HCT116 (cell line): ENCODE measurements at regions not wholly inside any gene's neighbourhood (a gene's known extent, or its start where the extent isn't known, plus 50 kb on each side); places are given as distances from the start of the nearest gene placed in this dataset.

Source experiments
- ATAC-seq: fragments of 200-7000 bp; cut with Tn5 transposase; 2 replicates; pipeline ENCODE4 v1.9.1; 2020; ENCODE audit warnings: mild to moderate bottlenecking, moderate library complexity
- BruUV-seq: library from RNA; stranded (reverse); fragments of 400-500 nt; replicated peaks from 2 replicates; lab custom pipeline; 2021; lab: Mats Ljungman, UMichigan
- CTCF ChIA-PET: fragments of 300-600 bp; sonication (Branson Sonifier 250); formaldehyde crosslinking; loops from one replicate; lab custom pipeline; 2021; ENCODE audit warnings: antibody characterized with exemption; lab: Charles Lee
- POLR2A ChIA-PET: fragments of 300-600, 350-600 bp; sonication (Branson Sonifier 250); formaldehyde crosslinking; loops from one replicate; lab custom pipeline; 2021; ENCODE audit warnings: antibody characterized with exemption; lab: Charles Lee
- RAD21 ChIA-PET, 2 experiments: fragments of 300-600 bp; sonication (Branson Sonifier 250); formaldehyde crosslinking; loops; one replicate each; lab custom pipeline; 2023; ENCODE audit warnings: low total read pairs in 2 of 2; ENCODE audit not compliant: uncharacterized antibody in 2 of 2, unreplicated experiment in 2 of 2, low non-redundant PET in 1 of 2; lab: Charles Lee
- DNase-seq: peaks from one replicate; pipeline ENCODE4 v3.0.0-alpha.2; 2010; ENCODE audit warnings: low read depth, low spot score
- H2AFZ ChIP-seq: fragments of 200-600 bp; shearing (Covaris generic), sonication (generic); 2 replicates; pipeline ENCODE4 v1.6.1; 2017; ENCODE audit warnings: low read depth, mixed run types, mixed read lengths, antibody characterized with exemption, low read length; ENCODE audit not compliant: poor library complexity, severe bottlenecking
- H3K27ac ChIP-seq: 2 replicates; pipeline ENCODE4 v1.5.1; 2012; ENCODE audit warnings: low read depth, low read length
- H3K27me3 ChIP-seq: fragments of 200-600 bp; sonication (generic); 2 replicates; pipeline ENCODE4 v1.6.1; 2016; ENCODE audit warnings: mixed run types, low read length, mixed read lengths; ENCODE audit not compliant: insufficient read depth
- H3K36me3 ChIP-seq, 2 experiments: fragments of 200-500 bp in 1 of 2; fragments of 200-600 bp in 1 of 2; sonication (Bioruptor generic) in 1 of 2; sonication (generic) in 1 of 2; 2 replicates each; pipeline versions ENCODE4 v1.5.1 to v1.6.1; 2014 to 2016; ENCODE audit warnings: low read length in 2 of 2, inconsistent platforms in 1 of 2, mixed read lengths in 1 of 2, mixed run types in 1 of 2; ENCODE audit not compliant: insufficient read depth in 2 of 2, control insufficient read depth in 1 of 2
- H3K4me1 ChIP-seq, 2 experiments: fragments of 200-600 bp in 1 of 2; sonication (generic) in 1 of 2; 2 replicates each; pipeline versions ENCODE4 v1.5.1 to v1.6.1; 2012 to 2017; ENCODE audit warnings: low read length in 2 of 2, inconsistent platforms in 1 of 2, mild to moderate bottlenecking in 1 of 2, mixed read lengths in 1 of 2, mixed run types in 1 of 2, moderate library complexity in 1 of 2; ENCODE audit not compliant: insufficient read depth in 2 of 2, control insufficient read depth in 1 of 2
- H3K4me2 ChIP-seq: fragments of 200-600 bp; sonication (generic); 2 replicates; pipeline ENCODE4 v1.6.1; 2017; ENCODE audit warnings: mixed run types, low read length, mixed read lengths
- H3K4me3 ChIP-seq, 2 experiments: fragments of 200-600 bp in 1 of 2; sonication (generic) in 1 of 2; replicated peaks in 1 of 2; 2 replicates each; pipeline ENCODE4 v1.5.1; 2011 to 2016; ENCODE audit warnings: low read length in 2 of 2, control low read depth in 1 of 2, low read depth in 1 of 2, mild to moderate bottlenecking in 1 of 2, mixed read lengths in 1 of 2, mixed run types in 1 of 2
- H3K79me2 ChIP-seq: fragments of 200-600 bp; sonication (generic); 2 replicates; pipeline ENCODE4 v1.6.1; 2017; ENCODE audit warnings: mild to moderate bottlenecking, mixed run types, low read length, moderate library complexity, mixed read lengths; ENCODE audit not compliant: insufficient read depth
- H3K9ac ChIP-seq: fragments of 200-600 bp; sonication (generic); 2 replicates; pipeline ENCODE4 v1.6.1; 2016; ENCODE audit warnings: low read length, mixed read lengths
- H3K9me2 ChIP-seq: fragments of 200-600 bp; sonication (generic), shearing (Covaris generic); 2 replicates; pipeline ENCODE4 v1.6.1; 2017; ENCODE audit warnings: mixed run types, mild to moderate bottlenecking, moderate library complexity; ENCODE audit not compliant: insufficient read depth
- H3K9me3 ChIP-seq, 2 experiments: fragments of 200-500 bp in 1 of 2; fragments of 200-600 bp in 1 of 2; sonication (Bioruptor generic) in 1 of 2; sonication (generic) in 1 of 2; 2 replicates each; pipeline ENCODE4 v1.6.1; 2014 to 2017; ENCODE audit warnings: low read length in 2 of 2, mixed read lengths in 2 of 2, inconsistent platforms in 1 of 2, low read depth in 1 of 2, mild to moderate bottlenecking in 1 of 2, mixed run types in 1 of 2, moderate library complexity in 1 of 2; ENCODE audit not compliant: control insufficient read depth in 1 of 2, insufficient read depth in 1 of 2
- H4K20me1 ChIP-seq: fragments of 200-600 bp; sonication (generic), shearing (Covaris generic); 2 replicates; pipeline ENCODE4 v1.6.1; 2017; ENCODE audit warnings: mixed run types, mild to moderate bottlenecking, moderate library complexity; ENCODE audit not compliant: insufficient read depth
- ATF3 ChIP-seq: IDR thresholded peaks from 2 replicates; pipeline ENCODE4 v1.6.1; 2012
- CEBPB ChIP-seq: IDR thresholded peaks from 2 replicates; pipeline ENCODE4 v1.6.1; 2012; ENCODE audit warnings: low read depth
- EGR1 ChIP-seq: IDR thresholded peaks from 2 replicates; pipeline ENCODE4 v1.6.1; 2012; ENCODE audit warnings: low read depth
- ELF1 ChIP-seq: IDR thresholded peaks from 2 replicates; pipeline ENCODE4 v1.6.1; 2012; ENCODE audit warnings: low read depth, borderline replicate concordance
- EZH2 ChIP-seq: fragments of 200-600 bp; sonication (generic); IDR thresholded peaks from 2 replicates; pipeline ENCODE4 v1.6.1; 2017; ENCODE audit warnings: antibody characterized with exemption, mixed run types
- EZH2phosphoT487 ChIP-seq: fragments of 200-600 bp; IDR thresholded peaks from 2 replicates; pipeline ENCODE4 v1.6.1; 2018; ENCODE audit warnings: antibody characterized with exemption, borderline replicate concordance
- FOSL1 ChIP-seq: IDR thresholded peaks from 2 replicates; pipeline ENCODE4 v1.6.1; 2012; ENCODE audit warnings: low read depth
- JUND ChIP-seq: IDR thresholded peaks from 2 replicates; pipeline ENCODE4 v1.6.1; 2012
- MAX ChIP-seq: IDR thresholded peaks from 2 replicates; pipeline ENCODE4 v1.6.1; 2012
- POLR2A ChIP-seq: IDR thresholded peaks from 2 replicates; pipeline ENCODE4 v1.7.0; 2011; ENCODE audit warnings: borderline replicate concordance; ENCODE audit not compliant: insufficient read depth, insufficient read length; ENCODE audit errors: extremely low read depth
- POLR2AphosphoS5 ChIP-seq: IDR thresholded peaks from 2 replicates; pipeline ENCODE4 v1.6.1; 2011; ENCODE audit warnings: mild to moderate bottlenecking, low read depth, low read length, moderate library complexity
- RAD21 ChIP-seq: IDR thresholded peaks from 2 replicates; pipeline ENCODE4 v1.6.1; 2012; ENCODE audit warnings: low read depth, mild to moderate bottlenecking
- REST ChIP-seq: IDR thresholded peaks from 2 replicates; pipeline ENCODE4 v1.6.1; 2012; ENCODE audit warnings: low read depth
- SP1 ChIP-seq: IDR thresholded peaks from 2 replicates; pipeline ENCODE4 v1.6.1; 2012; ENCODE audit warnings: low read depth
- SRF ChIP-seq: IDR thresholded peaks from 2 replicates; pipeline ENCODE4 v1.6.1; 2012; ENCODE audit warnings: low read depth
- TCF7L2 ChIP-seq: IDR thresholded peaks from 2 replicates; pipeline ENCODE4 v1.7.0; 2011; ENCODE audit warnings: borderline replicate concordance, inconsistent platforms; ENCODE audit not compliant: insufficient read depth, insufficient read length; ENCODE audit errors: extremely low read depth
- YY1 ChIP-seq: IDR thresholded peaks from 2 replicates; pipeline ENCODE4 v1.6.1; 2011; ENCODE audit warnings: low read length, low read depth, moderate library complexity, mild to moderate bottlenecking; ENCODE audit not compliant: insufficient replicate concordance; ENCODE audit errors: extremely low read depth
- ZBTB33 ChIP-seq: IDR thresholded peaks from 2 replicates; pipeline ENCODE4 v1.6.1; 2011; ENCODE audit warnings: mild to moderate bottlenecking, low read length, moderate library complexity; ENCODE audit not compliant: insufficient replicate concordance; ENCODE audit errors: extremely low read depth
- intact Hi-C: fragments of 100-400 bp; cut with micrococcal nuclease; formaldehyde crosslinking; loops from 2 replicates; pipeline ENCODE4 v1.10.0; 2022

GRCh38 chr21:39048574-39048973 lies 134.7 kb downstream of the PSMG1 start:
- no peak overlapping the region for H3K9ac ChIP-seq
- no peak overlapping the region for H2AFZ ChIP-seq
- no peaks in the 10 kb centered on the region for H3K9me2 ChIP-seq
- RAD21 ChIA-PET = no interaction called here
- no peak overlapping the region for H3K4me3 ChIP-seq
- no peaks in the 10 kb centered on the region for H3K36me3 ChIP-seq
- intact Hi-C loops = no loop called here
- H4K20me1 ChIP-seq = no peaks in the 10 kb centered on the region
- H3K79me2 ChIP-seq = no peaks in the 10 kb centered on the region
- no peaks in the 10 kb centered on the region for H3K9me3 ChIP-seq
- CTCF ChIA-PET = no interaction called here
- BruUV-seq = no TSS peak
- no peak for DNase-seq
- POLR2A ChIA-PET = no interaction called here
- H3K4me1 ChIP-seq = no peaks in the 10 kb centered on the region
- no peak for ATAC-seq
- H3K27ac ChIP-seq = no peak overlapping the region
- H3K27me3 ChIP-seq = no peaks in the 10 kb centered on the region
- no peak overlapping the region for H3K4me2 ChIP-seq
- TF ChIP-seq SRF (no peak), FOSL1 (no peak), TCF7L2 (no peak), SP1 (no peak), MAX (no peak), POLR2AphosphoS5 (no peak), CEBPB (no peak), ATF3 (no peak), ZBTB33 (no peak), EGR1 (no peak), EZH2phosphoT487 (no peak), YY1 (no peak), RAD21 (no peak), ELF1 (no peak), JUND (no peak), REST (no peak), POLR2A (no peak), EZH2 (no peak)
